ENCODE measurements at regions not wholly inside any gene's neighbourhood (a gene's known extent, or its start where the extent isn't known, plus 50 kb on each side); places are given as distances from the start of the nearest gene placed in this dataset.

DNA sequence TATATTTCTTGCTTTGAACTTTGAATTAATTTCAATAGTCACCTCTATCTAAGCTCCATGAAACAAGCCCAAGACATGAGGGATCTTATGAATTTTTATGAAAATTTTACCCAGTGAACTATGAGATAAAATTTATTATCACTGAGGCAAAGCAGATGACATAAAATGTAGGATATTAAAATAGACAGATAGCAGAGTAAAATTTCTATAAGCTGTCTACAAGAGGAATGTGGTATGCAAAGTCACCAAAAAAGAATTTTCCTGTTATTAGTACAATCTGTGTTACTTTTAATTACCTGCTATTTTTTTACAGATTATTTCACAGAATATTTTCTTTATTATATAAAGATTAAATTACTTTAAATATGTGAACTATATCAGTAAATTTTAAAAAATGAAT is 2312.6 kb downstream of the PCDH9 start:
- ChIA-PET POLR2A (no interaction called here), CTCF (no interaction called here)
- intact Hi-C loops (cut with micrococcal nuclease) (no loop called here), dilution Hi-C loops (cut with MboI; ENCODE audit: extremely low pct_ligation_motif_present, low sequenced_read_pairs) (no loop called here)
- FAIRE-seq = no peak
- H3K9me3 ChIP-seq (replicated peaks; ENCODE audit: control insufficient read depth, insufficient read depth, low read length) = no peaks in the 10 kb centered on the region
- no peak for DNase-seq (ENCODE audit: low read depth, low spot score)
- H3K9ac ChIP-seq (replicated peaks; ENCODE audit: extremely low read depth, insufficient read depth, low read length) = no peak overlapping the region
- H3K4me2 ChIP-seq (ENCODE audit: insufficient read depth, low read length) = no peak overlapping the region
- no peaks in the 10 kb centered on the region for H4K20me1 ChIP-seq (replicated peaks; ENCODE audit: control insufficient read depth, extremely low read depth, insufficient read depth, low read length)
- no peaks in the 10 kb centered on the region for H3K9me1 ChIP-seq (replicated peaks; ENCODE audit: control insufficient read depth, extremely low read depth, insufficient read depth, low read length)
- no peak overlapping the region for H3K27ac ChIP-seq (ENCODE audit: insufficient read depth, low read depth, low read length)
- no peaks in the 10 kb centered on the region for H3K27me3 ChIP-seq (ENCODE audit: control insufficient read depth in 2 of 2, insufficient read depth in 2 of 2, low read length in 2 of 2)
- BruUV-seq (replicated peaks) = no TSS peak
- H3K79me2 ChIP-seq (ENCODE audit: control insufficient read depth, insufficient read depth, low read length) = no peaks in the 10 kb centered on the region
- no peak overlapping the region for H3K4me3 ChIP-seq (replicated peaks in 1 of 3; ENCODE audit: insufficient read depth in 1 of 3, low read depth in 1 of 3, low read length in 3 of 3)
- H3K4me1 ChIP-seq (ENCODE audit: control insufficient read depth, extremely low read depth, insufficient read depth, low read length) = peaks cover 2% of the 10 kb centered on the region
- no peak overlapping the region for H2AFZ ChIP-seq (ENCODE audit: low read depth, low read length)
- TF ChIP-seq POLR2A (IDR thresholded peaks at IDR 0.05; ENCODE audit: low read depth, low read length) (no peak), GATA2 (IDR thresholded peaks at IDR 0.05; ENCODE audit: insufficient read depth, insufficient read length, low read depth, low read length) (no peak), MYC (IDR thresholded peaks at IDR 0.05; ENCODE audit: low read depth, low read length) (no peak), JUN (IDR thresholded peaks at IDR 0.05; ENCODE audit: borderline replicate concordance, insufficient read depth, insufficient read length, low read depth) (no peak), FOS (IDR thresholded peaks at IDR 0.05; ENCODE audit: borderline replicate concordance, insufficient read depth, low read length) (no peak), POLR2AphosphoS5 (IDR thresholded peaks at IDR 0.05; ENCODE audit: insufficient read depth, low read depth, low read length) (no peak), EZH2 (IDR thresholded peaks at IDR 0.05; ENCODE audit: borderline replicate concordance, low read depth, low read length, severe bottlenecking) (no peak)
- TF ChIP-seq, protein P1, sequence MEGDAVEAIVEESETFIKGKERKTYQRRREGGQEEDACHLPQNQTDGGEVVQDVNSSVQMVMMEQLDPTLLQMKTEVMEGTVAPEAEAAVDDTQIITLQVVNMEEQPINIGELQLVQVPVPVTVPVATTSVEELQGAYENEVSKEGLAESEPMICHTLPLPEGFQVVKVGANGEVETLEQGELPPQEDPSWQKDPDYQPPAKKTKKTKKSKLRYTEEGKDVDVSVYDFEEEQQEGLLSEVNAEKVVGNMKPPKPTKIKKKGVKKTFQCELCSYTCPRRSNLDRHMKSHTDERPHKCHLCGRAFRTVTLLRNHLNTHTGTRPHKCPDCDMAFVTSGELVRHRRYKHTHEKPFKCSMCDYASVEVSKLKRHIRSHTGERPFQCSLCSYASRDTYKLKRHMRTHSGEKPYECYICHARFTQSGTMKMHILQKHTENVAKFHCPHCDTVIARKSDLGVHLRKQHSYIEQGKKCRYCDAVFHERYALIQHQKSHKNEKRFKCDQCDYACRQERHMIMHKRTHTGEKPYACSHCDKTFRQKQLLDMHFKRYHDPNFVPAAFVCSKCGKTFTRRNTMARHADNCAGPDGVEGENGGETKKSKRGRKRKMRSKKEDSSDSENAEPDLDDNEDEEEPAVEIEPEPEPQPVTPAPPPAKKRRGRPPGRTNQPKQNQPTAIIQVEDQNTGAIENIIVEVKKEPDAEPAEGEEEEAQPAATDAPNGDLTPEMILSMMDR (IDR thresholded peaks at IDR 0.05; ENCODE audit: extremely low read depth in 1 of 2, insufficient read depth in 1 of 2, low read depth in 1 of 2, low read length in 2 of 2) = no peak
- TF ChIP-seq, protein P2, sequence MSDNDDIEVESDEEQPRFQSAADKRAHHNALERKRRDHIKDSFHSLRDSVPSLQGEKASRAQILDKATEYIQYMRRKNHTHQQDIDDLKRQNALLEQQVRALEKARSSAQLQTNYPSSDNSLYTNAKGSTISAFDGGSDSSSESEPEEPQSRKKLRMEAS (IDR thresholded peaks at IDR 0.05; ENCODE audit: insufficient read depth, insufficient read length) = no peak
- H3K36me3 ChIP-seq (ENCODE audit: control insufficient read depth in 2 of 2, extremely low read depth in 1 of 2, insufficient read depth in 2 of 2, low read length in 2 of 2) = no peaks in the 10 kb centered on the region

Data from endothelial cell of umbilical vein (primary cell).